Lower lobe of right lung (tissue), 2 donors: ENCODE measurements at regions not wholly inside any gene's neighbourhood (a gene's known extent, or its start where the extent isn't known, plus 50 kb on each side); places are given as distances from the start of the nearest gene placed in this dataset.

ENCODE experiments used
- ATAC-seq, 2 donors: fragments of 200-7000 bp; cut with Tn5 transposase; one replicate each; pipeline ENCODE4 v1.9.1; 2020 to 2022; ENCODE audit warnings: mild to moderate bottlenecking in 2 of 2, moderate library complexity in 2 of 2
- DNase-seq: peaks from one replicate; pipeline ENCODE4 v3.0.0-alpha.2; 2020
- H3K27ac ChIP-seq: fragments of 200-600 bp; one replicate; pipeline ENCODE4 v1.8.0; 2022
- H3K27me3 ChIP-seq: fragments of 200-600 bp; one replicate; pipeline ENCODE4 v1.8.0; 2022; ENCODE audit warnings: low read depth
- H3K36me3 ChIP-seq: fragments of 200-600 bp; one replicate; pipeline ENCODE4 v1.8.0; 2022; ENCODE audit warnings: mild to moderate bottlenecking
- H3K4me1 ChIP-seq: fragments of 200-600 bp; one replicate; pipeline ENCODE4 v1.8.0; 2022
- H3K4me3 ChIP-seq: fragments of 200-600 bp; one replicate; pipeline ENCODE4 v1.8.0; 2022; ENCODE audit warnings: mild to moderate bottlenecking
- H3K9me3 ChIP-seq: fragments of 200-600 bp; one replicate; pipeline ENCODE4 v1.8.0; 2022
- intact Hi-C: fragments of 100-400 bp; cut with DNase I; formaldehyde crosslinking; loops from one replicate; pipeline ENCODE4 v1.11.0; 2022
- TF ChIP-seq, protein P1 (sequence below): fragments of 200-600 bp; IDR thresholded peaks from one replicate; pipeline ENCODE4 v1.8.0; 2022; ENCODE audit warnings: antibody characterized with exemption, mild to moderate bottlenecking
- donor health status: DM: no; HTN: yes; CAD: no; lungs with severe emphysema.

DNA sequence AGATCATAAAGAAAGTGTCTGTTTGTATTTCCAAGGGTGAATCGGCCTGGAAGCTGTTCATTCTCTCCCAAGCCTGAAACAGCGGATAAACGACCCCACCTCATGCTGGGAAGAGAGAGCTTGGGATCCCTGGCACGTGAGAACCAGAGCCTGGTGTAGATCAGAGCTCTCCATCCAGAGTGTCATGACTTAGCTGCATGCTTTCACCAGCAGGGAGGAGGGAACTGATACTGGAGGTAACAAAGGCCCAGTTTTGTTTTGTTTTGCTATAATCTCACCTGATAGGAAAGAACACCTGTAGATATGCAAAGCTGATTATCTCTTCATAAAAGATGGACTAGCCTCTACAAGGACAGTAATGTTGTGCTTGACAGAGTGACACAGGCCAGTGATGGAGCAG, 236.6 kb downstream of the POM121L12 start:
- H3K27ac ChIP-seq: no peak overlapping the region
- DNase-seq: no peak
- H3K4me3 ChIP-seq: no peak overlapping the region
- intact Hi-C loops: no loop called here
- TF ChIP-seq, protein P1, sequence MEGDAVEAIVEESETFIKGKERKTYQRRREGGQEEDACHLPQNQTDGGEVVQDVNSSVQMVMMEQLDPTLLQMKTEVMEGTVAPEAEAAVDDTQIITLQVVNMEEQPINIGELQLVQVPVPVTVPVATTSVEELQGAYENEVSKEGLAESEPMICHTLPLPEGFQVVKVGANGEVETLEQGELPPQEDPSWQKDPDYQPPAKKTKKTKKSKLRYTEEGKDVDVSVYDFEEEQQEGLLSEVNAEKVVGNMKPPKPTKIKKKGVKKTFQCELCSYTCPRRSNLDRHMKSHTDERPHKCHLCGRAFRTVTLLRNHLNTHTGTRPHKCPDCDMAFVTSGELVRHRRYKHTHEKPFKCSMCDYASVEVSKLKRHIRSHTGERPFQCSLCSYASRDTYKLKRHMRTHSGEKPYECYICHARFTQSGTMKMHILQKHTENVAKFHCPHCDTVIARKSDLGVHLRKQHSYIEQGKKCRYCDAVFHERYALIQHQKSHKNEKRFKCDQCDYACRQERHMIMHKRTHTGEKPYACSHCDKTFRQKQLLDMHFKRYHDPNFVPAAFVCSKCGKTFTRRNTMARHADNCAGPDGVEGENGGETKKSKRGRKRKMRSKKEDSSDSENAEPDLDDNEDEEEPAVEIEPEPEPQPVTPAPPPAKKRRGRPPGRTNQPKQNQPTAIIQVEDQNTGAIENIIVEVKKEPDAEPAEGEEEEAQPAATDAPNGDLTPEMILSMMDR: no peak
- no peaks in the 10 kb centered on the region for H3K36me3 ChIP-seq
- H3K27me3 ChIP-seq: no peaks in the 10 kb centered on the region
- H3K9me3 ChIP-seq: no peaks in the 10 kb centered on the region
- H3K4me1 ChIP-seq: no peaks in the 10 kb centered on the region
- ATAC-seq: no peak

DNA sequence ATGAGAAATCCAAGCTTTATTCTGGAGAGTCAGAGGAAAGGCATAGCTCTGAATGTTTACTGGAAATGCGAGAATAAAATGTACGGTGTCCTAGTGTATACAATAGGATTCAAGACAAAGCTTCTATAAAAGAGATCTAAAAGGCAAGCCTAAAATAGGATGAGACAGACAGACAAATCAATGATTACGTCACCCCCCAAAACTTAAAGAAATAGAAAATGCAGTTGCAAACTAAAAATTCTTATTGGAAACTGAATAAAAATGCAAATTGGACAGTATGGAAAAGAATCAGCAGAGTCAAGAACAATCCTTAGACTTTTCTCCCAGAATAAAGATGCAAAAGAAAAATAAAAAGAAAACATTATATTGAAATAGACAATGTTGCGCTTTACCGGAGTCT, 245.9 kb downstream of the POM121L12 start:
- peaks cover 3% of the 10 kb centered on the region for H3K9me3 ChIP-seq
- DNase-seq: no peak
- no peaks in the 10 kb centered on the region for H3K4me1 ChIP-seq
- H3K4me3 ChIP-seq: no peak overlapping the region
- H3K27me3 ChIP-seq: no peaks in the 10 kb centered on the region
- intact Hi-C loops: no loop called here
- ATAC-seq: no peak
- no peak overlapping the region for H3K27ac ChIP-seq
- no peaks in the 10 kb centered on the region for H3K36me3 ChIP-seq
- TF ChIP-seq, protein P1: no peak

DNA sequence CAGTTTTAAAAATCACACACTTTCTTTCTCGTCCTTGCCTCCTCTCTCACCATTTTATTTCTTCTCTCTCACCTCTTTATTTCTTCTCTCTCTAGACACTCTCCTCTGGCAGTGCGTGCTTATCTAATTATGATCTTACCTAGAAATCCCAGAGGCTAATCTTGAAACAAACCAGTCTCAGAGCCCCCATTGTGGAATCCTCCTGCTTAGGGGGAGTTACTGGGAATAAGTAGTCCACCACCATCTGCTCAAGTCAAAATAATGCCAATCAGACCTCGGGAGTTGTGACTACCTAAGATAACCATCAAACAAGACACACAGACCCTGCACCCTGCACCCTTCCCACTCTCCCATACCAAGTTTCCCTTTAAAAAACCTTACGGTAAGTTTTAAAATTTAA, 256.9 kb downstream of the POM121L12 start:
- ATAC-seq (no peak), DNase-seq (no peak)
- TF ChIP-seq, protein P1: no peak
- Histone ChIP-seq H3K4me3 (no peak overlapping the region), H3K27ac (no peak overlapping the region), H3K27me3 (no peaks in the 10 kb centered on the region), H3K4me1 (no peaks in the 10 kb centered on the region), H3K9me3 (no peaks in the 10 kb centered on the region), H3K36me3 (no peaks in the 10 kb centered on the region)
- intact Hi-C loops: no loop called here

DNA sequence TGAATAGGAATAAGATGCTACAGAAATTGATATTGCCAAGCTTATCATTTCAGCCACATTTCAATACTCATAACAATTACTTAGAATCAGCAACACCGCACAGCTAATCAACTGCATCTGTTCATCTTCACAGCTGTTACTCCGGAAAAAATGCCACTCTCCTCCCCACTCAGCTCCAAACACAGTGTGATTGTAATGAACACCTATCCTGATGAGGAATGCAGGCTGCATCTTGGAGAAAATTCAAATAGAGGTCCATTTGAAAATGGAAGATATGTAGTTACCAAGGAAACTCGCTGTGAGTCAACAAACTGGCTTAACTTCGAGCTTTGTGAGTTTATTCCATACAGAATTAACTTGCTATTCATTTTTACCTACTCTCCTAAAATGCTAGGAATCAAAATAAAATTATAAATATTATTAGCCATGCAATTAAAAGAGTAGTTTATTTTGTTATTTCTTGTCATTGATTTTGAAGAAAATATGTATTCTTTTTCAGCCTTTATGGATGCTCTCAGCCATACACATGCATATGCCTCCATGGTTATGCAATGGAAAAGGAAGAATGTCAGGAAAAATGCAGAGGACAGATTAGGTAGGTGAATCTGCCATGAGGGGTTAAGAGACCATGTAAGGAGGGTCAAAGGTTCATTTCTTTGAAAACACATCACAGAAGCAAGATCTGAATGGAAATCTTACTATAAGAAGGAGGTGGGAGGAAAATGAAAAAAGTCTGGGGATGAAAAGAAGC, 267.2 kb downstream of the POM121L12 start:
- Histone ChIP-seq H3K36me3 (no peaks in the 10 kb centered on the region), H3K9me3 (no peaks in the 10 kb centered on the region), H3K4me3 (no peak overlapping the region), H3K27me3 (no peaks in the 10 kb centered on the region), H3K27ac (no peak overlapping the region), H3K4me1 (no peaks in the 10 kb centered on the region)
- TF ChIP-seq, protein P1: no peak
- ATAC-seq: no peak
- no peak for DNase-seq
- intact Hi-C loops: no loop called here

DNA sequence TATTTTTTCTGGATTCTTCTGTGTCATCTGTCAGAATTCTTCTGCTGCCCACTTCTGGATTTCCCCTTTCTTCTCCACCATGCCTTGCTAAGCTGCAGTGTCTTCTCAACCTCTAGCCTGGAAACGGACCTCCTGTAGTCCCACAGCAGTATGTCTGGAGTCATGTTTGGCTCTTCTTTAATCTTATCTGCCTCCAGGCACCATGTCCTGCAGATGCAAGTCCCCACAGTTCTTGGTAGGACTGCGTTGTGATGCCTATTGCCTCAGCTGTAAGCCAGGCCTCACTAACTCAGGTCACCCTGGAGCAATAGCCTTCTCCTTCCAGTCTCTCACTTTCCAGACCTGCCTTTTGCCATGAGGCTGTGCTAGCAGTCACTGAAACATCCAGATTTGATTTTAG, 268.3 kb downstream of the POM121L12 start:
- DNase-seq (no peak), ATAC-seq (no peak)
- TF ChIP-seq, protein P1: no peak
- H3K36me3 ChIP-seq: no peaks in the 10 kb centered on the region
- no peaks in the 10 kb centered on the region for H3K9me3 ChIP-seq
- intact Hi-C loops: no loop called here
- no peaks in the 10 kb centered on the region for H3K4me1 ChIP-seq
- no peak overlapping the region for H3K4me3 ChIP-seq
- no peaks in the 10 kb centered on the region for H3K27me3 ChIP-seq
- H3K27ac ChIP-seq: no peak overlapping the region
